Stimulated activated naive B cell treated with anti-CD40 and anti-IgM and Interleukin-4, amounts not matched to agents 10 μg/mL and 1 μg/mL and 100 μg/mL, for 72 hours (primary cell): ENCODE measurements at regions not wholly inside any gene's neighbourhood (a gene's known extent, or its start where the extent isn't known, plus 50 kb on each side); places are given as distances from the start of the nearest gene placed in this dataset.
"Not testable (repeated sequence)": the region's sequence is repeated elsewhere in the genome, so short reads cannot be mapped to it uniquely, and the experiment has no call there.

Source experiments
- ATAC-seq, 2 donors: fragments of 150-1000 bp; cut with Tn5 transposase; replicated peaks; 2 replicates each; pipeline ENCODE4 v1.10.0; 2021; ENCODE audit warnings: moderate library complexity in 1 of 2
- DNase-seq: peaks from one replicate; pipeline ENCODE4 v3.0.0; 2021
- H3K27ac Mint-ChIP-seq: one replicate; pipeline ENCODE4 v1.8.0; 2022; ENCODE audit warnings: mild to moderate bottlenecking, mixed read lengths
- H3K27me3 Mint-ChIP-seq, 2 donors: one replicate each; pipeline ENCODE4 v1.8.0; 2022; ENCODE audit warnings: mixed read lengths in 2 of 2
- H3K36me3 Mint-ChIP-seq, 2 donors: one replicate each; pipeline ENCODE4 v1.8.0; 2022; ENCODE audit warnings: mixed read lengths in 2 of 2, mild to moderate bottlenecking in 1 of 2
- H3K4me1 Mint-ChIP-seq, 2 donors: one replicate each; pipeline ENCODE4 v1.8.0; 2022; ENCODE audit warnings: mixed read lengths in 2 of 2, mild to moderate bottlenecking in 1 of 2
- H3K4me3 Mint-ChIP-seq, 2 donors: one replicate each; pipeline ENCODE4 v1.8.0; 2022; ENCODE audit warnings: mild to moderate bottlenecking in 2 of 2, mixed read lengths in 2 of 2, moderate library complexity in 1 of 2
- H3K9me3 Mint-ChIP-seq, 2 donors: one replicate each; pipeline ENCODE4 v1.8.0; 2022; ENCODE audit warnings: mixed read lengths in 2 of 2, mild to moderate bottlenecking in 1 of 2

DNA sequence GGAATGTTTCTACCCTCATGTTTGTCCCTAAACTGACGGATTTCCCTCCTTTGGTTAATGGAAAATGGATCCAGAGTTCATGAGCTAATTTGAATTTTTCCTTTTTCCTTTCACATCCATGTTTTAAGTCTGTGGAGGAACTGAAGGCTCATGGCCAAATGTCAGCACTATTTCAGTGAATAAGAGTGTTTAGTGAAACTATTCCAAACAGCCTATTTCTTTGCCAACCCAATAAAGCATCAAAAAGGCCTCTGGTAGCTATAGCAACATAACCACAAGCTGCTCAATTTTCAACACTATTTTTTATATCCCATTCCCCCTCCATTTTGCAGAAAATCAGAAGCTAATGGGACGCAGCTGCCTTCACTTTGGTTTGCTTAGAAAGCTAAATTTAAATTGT is 1454.1 kb downstream of the GATA3 start:
- H3K27me3 Mint-ChIP-seq, result no peaks in the 10 kb centered on the region
- ATAC-seq (no peak), DNase-seq (no peak)
- H3K36me3 Mint-ChIP-seq, result no peaks in the 10 kb centered on the region
- no peak overlapping the region for H3K4me3 Mint-ChIP-seq
- peaks cover 0 to 7% of the 10 kb centered on the region in 2 donors for H3K9me3 Mint-ChIP-seq
- H3K27ac Mint-ChIP-seq, result no peak overlapping the region
- no peaks in the 10 kb centered on the region for H3K4me1 Mint-ChIP-seq

DNA sequence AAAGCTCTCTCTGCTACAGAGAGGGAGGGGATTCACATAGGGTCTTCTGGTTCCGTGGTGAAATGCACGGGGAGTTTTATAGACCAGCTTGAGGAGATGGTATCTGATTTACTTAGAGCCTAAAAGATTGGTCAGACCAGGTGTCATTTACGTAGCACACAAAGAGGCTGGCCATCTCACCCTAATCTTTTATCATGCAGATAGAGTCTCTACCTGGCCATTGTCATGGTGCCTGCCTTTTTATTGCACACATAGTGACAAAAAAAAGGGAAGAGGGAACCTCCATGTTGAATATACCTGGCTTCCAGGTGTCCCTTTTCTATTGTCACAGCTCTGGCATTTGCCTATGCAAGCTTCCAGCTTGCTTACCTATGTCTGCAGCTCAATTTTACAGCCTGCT is 1456.1 kb downstream of the GATA3 start:
- H3K36me3 Mint-ChIP-seq, result no peaks in the 10 kb centered on the region
- no peak overlapping the region for H3K27ac Mint-ChIP-seq
- no peak overlapping the region for H3K4me3 Mint-ChIP-seq
- ATAC-seq, result no peak
- H3K27me3 Mint-ChIP-seq, result no peaks in the 10 kb centered on the region
- peaks cover 4 to 10% of the 10 kb centered on the region in 2 donors for H3K9me3 Mint-ChIP-seq
- DNase-seq, result no peak
- H3K4me1 Mint-ChIP-seq, result no peaks in the 10 kb centered on the region

DNA sequence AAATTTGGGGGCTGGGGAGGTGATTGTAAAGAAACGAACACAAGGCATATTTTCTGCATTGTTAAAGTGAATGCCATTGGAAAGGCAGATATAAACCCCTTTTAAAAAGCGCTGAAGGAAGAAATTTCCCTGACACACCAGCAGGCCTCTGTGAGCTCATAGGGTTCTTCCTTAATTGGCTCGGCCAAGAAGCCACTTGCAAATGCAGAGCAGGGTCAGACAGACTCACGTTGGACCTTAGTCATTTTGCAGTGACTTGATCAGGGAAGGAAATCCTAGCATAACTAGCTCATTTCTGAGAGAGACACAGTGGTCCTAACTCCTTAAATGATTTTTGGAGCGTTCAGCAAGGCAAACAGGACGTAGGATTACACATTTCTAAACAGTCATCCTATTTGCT is 1461.4 kb downstream of the GATA3 start:
- H3K9me3 Mint-ChIP-seq, result peaks cover 4 to 8% of the 10 kb centered on the region in 2 donors
- no peak for DNase-seq
- H3K27me3 Mint-ChIP-seq, result no peaks in the 10 kb centered on the region
- H3K27ac Mint-ChIP-seq, result no peak overlapping the region
- no peaks in the 10 kb centered on the region for H3K36me3 Mint-ChIP-seq
- H3K4me1 Mint-ChIP-seq, result no peaks in the 10 kb centered on the region
- no peak for ATAC-seq
- H3K4me3 Mint-ChIP-seq, result no peak overlapping the region

DNA sequence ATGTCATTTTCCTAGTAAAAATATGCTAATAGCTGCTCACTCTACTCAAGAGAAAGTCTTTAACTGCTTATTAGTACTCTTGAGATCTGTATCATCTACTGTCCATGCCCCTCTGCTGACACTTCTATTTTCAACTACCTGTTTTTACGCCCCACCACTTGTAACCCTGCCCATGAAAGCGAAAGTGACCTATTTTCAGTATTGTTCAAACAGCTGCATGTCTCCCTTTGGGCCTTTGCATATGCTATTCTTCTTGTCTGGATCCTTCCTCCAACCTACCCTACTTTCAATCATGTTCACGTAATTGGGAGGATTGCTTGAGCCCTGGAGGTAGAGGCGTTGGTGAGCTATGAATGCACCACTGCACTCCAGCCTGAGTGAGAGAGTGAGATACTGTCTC is 1481.3 kb downstream of the GATA3 start:
- Mint-ChIP-seq H3K9me3 (peaks cover 0 to 3% of the 10 kb centered on the region in 2 donors), H3K4me3 (no peak overlapping the region), H3K27ac (no peak overlapping the region), H3K27me3 (no peaks in the 10 kb centered on the region), H3K4me1 (no peaks in the 10 kb centered on the region), H3K36me3 (no peaks in the 10 kb centered on the region)
- DNase-seq (no peak), ATAC-seq (no peak)

DNA sequence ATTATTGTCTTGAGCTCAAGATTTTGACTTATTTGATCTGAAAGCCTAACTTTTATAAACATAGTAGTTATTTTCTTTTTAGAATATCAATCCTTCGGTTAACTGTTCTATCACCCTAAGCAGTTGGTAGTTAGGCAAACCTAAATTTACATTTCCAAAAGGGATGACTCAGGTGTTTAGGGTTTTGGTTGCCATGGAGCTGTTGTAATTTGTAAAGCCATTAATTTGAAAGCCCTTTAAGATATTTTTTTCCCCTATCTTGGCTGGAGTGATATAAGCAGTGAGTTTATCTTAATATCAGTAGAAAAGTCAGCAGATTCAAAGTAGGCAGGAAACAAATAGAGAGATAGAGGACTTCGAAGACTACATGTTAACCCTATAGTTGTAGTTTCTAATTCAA is 1472.6 kb upstream of the CELF2 start:
- Mint-ChIP-seq H3K36me3 (no peaks in the 10 kb centered on the region), H3K4me1 (no peaks in the 10 kb centered on the region), H3K27ac (no peak overlapping the region), H3K4me3 (no peak overlapping the region), H3K9me3 (peaks cover 0 to 5% of the 10 kb centered on the region in 2 donors), H3K27me3 (no peaks in the 10 kb centered on the region)
- ATAC-seq (no peak), DNase-seq (no peak)

DNA sequence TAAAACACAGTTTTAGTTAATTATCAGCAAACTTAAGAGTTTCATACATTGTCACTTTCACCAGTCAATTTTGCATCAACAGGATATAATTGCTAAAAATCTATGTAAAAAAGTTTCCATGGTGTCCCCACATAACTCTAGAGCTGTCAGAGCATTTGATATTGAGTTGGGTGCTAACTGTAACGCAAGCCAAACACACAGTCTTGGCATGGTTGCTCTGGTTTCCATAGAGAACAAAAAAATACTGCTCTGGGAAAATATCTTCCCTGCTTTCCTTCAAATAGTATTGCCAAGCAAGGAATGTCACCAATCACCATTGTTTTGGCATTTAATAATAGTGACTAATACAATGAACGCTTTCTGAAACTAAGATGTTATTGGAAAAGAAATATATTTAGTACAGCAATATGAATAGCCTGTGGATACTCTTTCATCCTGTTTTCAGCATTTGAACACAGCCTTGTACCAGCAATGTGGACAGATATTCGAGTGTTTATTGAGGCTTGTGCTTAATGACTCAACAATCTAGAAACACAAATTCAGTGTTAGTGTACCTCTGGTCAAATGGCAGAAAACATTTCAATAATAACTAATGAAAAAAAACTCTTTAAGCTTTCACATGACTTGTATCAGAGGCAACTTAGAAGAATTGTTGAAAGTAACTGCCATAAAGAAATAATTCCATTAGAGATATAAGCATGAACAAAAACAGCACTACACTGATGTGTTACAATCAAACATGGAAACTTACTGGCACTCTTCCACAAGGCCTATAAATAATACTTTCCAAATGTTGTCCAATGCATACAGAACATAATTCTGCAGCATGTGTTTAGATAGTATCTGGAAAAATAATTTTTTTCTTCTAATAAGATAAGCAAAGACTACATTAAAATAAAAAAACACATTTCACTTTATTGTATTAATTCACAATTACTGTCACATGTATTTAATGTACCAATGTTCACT is 1469.5 kb upstream of the CELF2 start:
- no peaks in the 10 kb centered on the region for H3K27me3 Mint-ChIP-seq
- peaks cover 6 to 7% of the 10 kb centered on the region in 2 donors for H3K9me3 Mint-ChIP-seq
- no peak overlapping the region for H3K27ac Mint-ChIP-seq
- no peaks in the 10 kb centered on the region for H3K36me3 Mint-ChIP-seq
- no peak for DNase-seq
- ATAC-seq, result no peak
- H3K4me3 Mint-ChIP-seq, result no peak overlapping the region
- no peaks in the 10 kb centered on the region for H3K4me1 Mint-ChIP-seq

DNA sequence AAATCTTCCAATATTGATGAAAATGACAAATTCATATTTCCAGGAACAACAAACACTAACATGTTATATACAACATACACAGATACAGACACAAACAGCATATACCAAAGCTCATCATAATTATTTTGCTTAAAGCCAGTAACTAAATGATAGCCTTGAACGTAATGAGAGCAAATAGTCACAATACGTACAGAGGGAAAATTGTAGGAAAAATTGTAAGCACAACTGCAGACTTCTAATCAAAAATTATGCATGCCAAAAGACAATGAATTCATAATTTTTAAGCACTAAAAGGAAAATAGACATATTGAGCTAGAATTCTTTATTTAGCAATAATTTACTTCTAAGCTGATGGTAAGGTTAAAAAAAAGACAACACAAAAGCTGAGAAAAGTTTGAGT is 1466.9 kb upstream of the CELF2 start:
- H3K27me3 Mint-ChIP-seq, result no peaks in the 10 kb centered on the region
- ATAC-seq (no peak), DNase-seq (no peak)
- no peaks in the 10 kb centered on the region for H3K4me1 Mint-ChIP-seq
- no peak overlapping the region for H3K27ac Mint-ChIP-seq
- H3K36me3 Mint-ChIP-seq, result no peaks in the 10 kb centered on the region
- peaks cover 6% of the 10 kb centered on the region in 2 donors for H3K9me3 Mint-ChIP-seq
- H3K4me3 Mint-ChIP-seq, result no peak overlapping the region

DNA sequence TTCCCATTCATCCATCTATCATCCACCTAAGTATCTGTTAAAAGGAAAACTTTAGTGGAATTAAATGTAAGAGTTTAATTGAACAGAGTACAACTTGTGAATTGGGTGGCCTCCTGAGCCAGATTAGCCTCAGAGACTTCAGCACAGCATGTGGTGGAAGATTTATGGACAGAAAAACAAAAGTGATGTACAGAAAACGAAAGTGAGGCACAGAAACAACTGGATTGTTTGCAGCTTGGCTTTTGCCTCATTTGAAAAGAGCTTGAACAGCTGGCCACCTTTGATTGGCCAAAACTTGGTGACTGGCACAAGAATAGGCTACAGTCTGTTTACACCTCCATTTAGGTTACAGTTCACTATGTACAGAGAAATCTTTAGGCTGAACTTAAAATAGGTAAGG is 1463.4 kb upstream of the CELF2 start:
- no peak for DNase-seq
- Mint-ChIP-seq H3K27me3 (no peaks in the 10 kb centered on the region), H3K27ac (no peak overlapping the region), H3K36me3 (no peaks in the 10 kb centered on the region), H3K4me3 (no peak overlapping the region), H3K4me1 (no peaks in the 10 kb centered on the region), H3K9me3 (peaks cover 6% of the 10 kb centered on the region in 2 donors)
- ATAC-seq, result no peak

DNA sequence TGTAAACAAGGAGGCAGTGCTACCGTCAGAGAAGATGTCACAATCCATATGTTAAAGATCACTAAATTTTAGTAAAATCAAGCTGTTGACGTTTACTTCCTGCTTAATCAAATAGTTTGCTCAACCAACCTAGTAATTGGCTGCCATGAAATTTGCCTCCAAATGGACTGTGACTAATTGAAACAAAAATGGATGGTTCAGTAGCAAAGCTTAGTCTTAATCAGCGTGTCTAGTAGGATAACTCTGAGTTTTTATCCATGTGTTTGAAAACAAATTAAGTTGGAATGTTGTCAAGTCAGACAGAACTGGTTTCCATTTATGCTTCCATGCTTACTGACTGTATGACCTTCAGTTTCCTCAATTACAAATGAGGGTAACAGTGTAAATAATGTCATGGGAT is 1456.7 kb upstream of the CELF2 start:
- Mint-ChIP-seq H3K27me3 (no peaks in the 10 kb centered on the region), H3K9me3 (peaks cover 0 to 4% of the 10 kb centered on the region in 2 donors), H3K4me3 (no peak overlapping the region), H3K4me1 (no peaks in the 10 kb centered on the region), H3K27ac (no peak overlapping the region), H3K36me3 (no peaks in the 10 kb centered on the region)
- DNase-seq (no peak), ATAC-seq (no peak)

DNA sequence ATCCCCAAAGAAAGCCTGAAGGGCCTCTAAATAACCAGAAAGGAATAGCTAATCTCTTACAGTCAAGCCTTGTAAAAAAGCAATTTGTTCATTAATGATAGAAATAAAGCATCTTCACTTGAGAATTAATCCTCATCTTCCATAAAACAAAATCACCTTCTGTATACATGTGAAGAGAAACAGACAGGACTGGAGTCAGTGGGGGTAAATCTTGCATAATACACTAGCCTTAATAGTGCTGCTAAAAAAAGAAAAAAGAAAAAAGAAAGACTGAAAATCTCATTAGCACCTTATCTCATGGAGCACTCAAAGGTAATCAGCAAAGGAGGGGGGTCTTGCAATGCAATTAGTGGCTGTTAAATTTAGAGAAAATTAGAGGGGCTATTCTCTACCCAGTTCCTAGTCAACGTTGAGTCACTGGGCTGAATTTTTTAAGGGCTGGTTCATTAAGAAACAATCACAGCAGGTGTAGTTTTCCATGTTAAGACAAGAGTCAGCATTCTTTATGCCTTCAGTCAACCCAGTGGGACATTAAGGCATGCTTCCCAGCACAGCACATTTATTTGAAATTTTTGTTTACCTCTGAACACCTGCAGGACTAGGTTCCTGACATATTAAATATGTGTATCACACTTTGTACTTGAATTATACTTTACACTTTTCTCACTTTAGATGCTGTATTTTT is 1455.7 kb upstream of the CELF2 start:
- Mint-ChIP-seq H3K27ac (no peak overlapping the region), H3K4me3 (no peak overlapping the region), H3K27me3 (no peaks in the 10 kb centered on the region), H3K4me1 (no peaks in the 10 kb centered on the region), H3K36me3 (no peaks in the 10 kb centered on the region), H3K9me3 (peaks cover 2 to 4% of the 10 kb centered on the region in 2 donors)
- ATAC-seq (no peak), DNase-seq (no peak)

DNA sequence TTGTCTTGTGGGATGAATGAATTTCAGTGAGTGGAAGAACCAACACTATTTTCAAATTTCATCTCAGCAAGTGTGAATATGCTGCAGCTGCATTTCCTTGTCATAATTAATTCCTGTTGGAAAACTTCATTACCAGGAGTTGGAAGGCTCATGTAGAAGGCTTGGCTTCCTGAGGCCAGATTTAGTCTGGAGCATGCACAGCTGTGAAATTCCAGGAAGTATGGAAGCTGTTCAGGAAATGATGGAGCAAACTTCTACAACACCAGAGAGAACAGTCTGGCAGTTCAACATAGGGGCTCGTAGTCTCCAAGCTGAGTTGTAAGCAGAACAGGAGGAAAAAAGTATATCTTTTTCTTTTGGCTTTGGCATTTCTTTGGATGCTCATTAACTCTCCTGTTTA is 1439.9 kb upstream of the CELF2 start:
- Mint-ChIP-seq H3K27me3 (no peaks in the 10 kb centered on the region), H3K4me3 (no peak overlapping the region), H3K36me3 (no peaks in the 10 kb centered on the region), H3K27ac (no peak overlapping the region), H3K9me3 (peaks cover 0 to 2% of the 10 kb centered on the region in 2 donors), H3K4me1 (no peaks in the 10 kb centered on the region)
- DNase-seq (no peak), ATAC-seq (no peak)

DNA sequence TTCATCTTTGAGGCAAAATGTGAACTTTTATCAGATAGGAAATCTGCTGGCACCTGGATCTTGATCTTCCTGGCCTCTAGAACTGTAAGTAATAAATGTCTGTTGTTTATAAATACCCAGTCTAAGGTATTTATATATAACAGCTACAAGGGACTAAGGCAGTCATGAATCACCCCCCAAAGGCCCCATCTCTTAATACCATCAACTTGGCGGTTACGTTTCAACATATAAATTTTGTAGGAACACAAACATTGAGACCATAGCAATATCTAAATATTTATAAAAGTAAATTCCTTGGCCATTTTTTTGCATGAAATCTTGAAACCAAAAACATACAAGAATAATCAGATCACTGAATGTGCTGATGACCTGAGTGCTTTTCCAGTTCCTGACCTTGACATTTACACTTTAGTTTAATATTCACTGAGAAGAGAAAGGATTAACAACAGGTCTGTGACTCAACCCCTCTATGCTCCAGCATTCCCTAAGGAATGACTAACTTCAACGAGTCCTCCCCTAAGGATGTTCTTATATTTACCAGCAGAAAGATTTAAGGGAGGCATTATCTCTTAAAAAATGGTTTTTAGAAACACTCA is 1438.5 kb upstream of the CELF2 start:
- H3K36me3 Mint-ChIP-seq, result no peaks in the 10 kb centered on the region
- no peaks in the 10 kb centered on the region for H3K4me1 Mint-ChIP-seq
- DNase-seq (no peak), ATAC-seq (no peak)
- peaks cover 0 to under 1% of the 10 kb centered on the region in 2 donors for H3K9me3 Mint-ChIP-seq
- no peak overlapping the region for H3K4me3 Mint-ChIP-seq
- no peaks in the 10 kb centered on the region for H3K27me3 Mint-ChIP-seq
- H3K27ac Mint-ChIP-seq, result no peak overlapping the region

DNA sequence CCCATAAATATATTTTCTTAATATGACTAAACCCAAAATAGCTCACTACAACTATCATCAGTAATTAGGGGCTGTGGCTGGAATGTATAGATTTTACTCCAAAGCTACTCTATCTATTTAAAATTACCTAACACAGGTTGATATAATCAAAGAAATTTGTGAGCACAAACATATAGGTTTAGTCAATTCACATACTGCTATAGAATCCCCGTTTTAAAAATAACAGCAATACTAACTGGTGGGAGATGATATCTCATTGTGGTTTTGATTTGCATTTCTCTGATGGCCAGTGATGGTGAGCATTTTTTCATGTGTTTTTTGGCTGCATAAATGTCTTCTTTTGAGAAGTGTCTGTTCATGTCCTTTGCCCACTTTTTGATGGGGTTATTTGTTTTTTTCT is 1434.9 kb upstream of the CELF2 start:
- H3K27ac Mint-ChIP-seq, ATAC-seq, H3K36me3 Mint-ChIP-seq, H3K27me3 Mint-ChIP-seq, H3K4me3 Mint-ChIP-seq, H3K4me1 Mint-ChIP-seq, DNase-seq, H3K9me3 Mint-ChIP-seq: not testable (repeated sequence)

DNA sequence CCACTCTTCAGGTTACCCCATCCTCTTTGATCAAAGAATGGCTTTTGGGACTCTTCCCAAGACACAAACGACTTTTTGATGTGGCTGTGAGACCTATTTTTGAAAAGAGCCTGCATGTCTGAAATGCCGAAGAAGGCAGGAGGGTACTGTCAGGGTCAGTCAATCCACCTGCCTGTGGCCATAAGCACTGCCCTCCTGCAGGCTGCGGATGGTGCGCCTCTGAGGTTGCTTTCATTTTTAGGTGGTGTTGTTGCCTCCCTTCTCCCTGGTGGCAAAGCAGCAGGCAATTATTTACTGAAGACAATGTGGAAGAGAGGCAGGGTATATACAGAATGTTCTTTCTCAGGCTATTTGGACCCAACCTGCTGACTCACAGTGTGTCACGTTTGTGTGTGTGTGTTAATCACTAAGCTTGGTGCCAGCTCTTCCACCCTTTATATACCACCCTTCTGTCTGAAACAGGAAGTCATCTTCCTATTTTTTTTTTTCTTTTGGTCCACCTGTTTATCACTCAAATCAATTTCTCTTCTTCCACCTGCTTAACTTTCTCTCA is 1421.2 kb upstream of the CELF2 start:
- Mint-ChIP-seq H3K36me3 (no peaks in the 10 kb centered on the region), H3K4me3 (no peak overlapping the region), H3K27ac (no peak overlapping the region), H3K9me3 (no peaks in the 10 kb centered on the region), H3K27me3 (no peaks in the 10 kb centered on the region), H3K4me1 (no peaks in the 10 kb centered on the region)
- no peak for DNase-seq
- ATAC-seq, result no peak
